ENCODE measurements at regions not wholly inside any gene's neighbourhood (a gene's known extent, or its start where the extent isn't known, plus 50 kb on each side); places are given as distances from the start of the nearest gene placed in this dataset.

- TF ChIP-seq EP300 (IDR thresholded peaks at IDR 0.05) (no peak), CTCF (IDR thresholded peaks at IDR 0.05) (no peak), POLR2A (IDR thresholded peaks at IDR 0.05; ENCODE audit: low read depth) (no peak)
These were observed 130.2 kb upstream of the SLC25A13 start for GRCh38 chr7:96452146-96452545.
